ENCODE measurements at regions not wholly inside any gene's neighbourhood (a gene's known extent, or its start where the extent isn't known, plus 50 kb on each side); places are given as distances from the start of the nearest gene placed in this dataset.

- no peak for TF ChIP-seq CTCF (conservative IDR thresholded peaks at IDR 0.05 in 1 of 2, IDR thresholded peaks at IDR 0.05 in 1 of 2; ENCODE audit: extremely low read depth in 1 of 2, insufficient read depth in 1 of 2, low read depth in 1 of 2, low read length in 2 of 2)
- no peak for TF ChIP-seq EZH2 (IDR thresholded peaks at IDR 0.05; ENCODE audit: borderline replicate concordance, low read length)
These were observed 303.7 kb downstream of the CDH19 start for GRCh38 chr18:66300141-66300540.

Data from mammary epithelial cell (primary cell).